ENCODE measurements at regions not wholly inside any gene's neighbourhood (a gene's known extent, or its start where the extent isn't known, plus 50 kb on each side); places are given as distances from the start of the nearest gene placed in this dataset.

DNA sequence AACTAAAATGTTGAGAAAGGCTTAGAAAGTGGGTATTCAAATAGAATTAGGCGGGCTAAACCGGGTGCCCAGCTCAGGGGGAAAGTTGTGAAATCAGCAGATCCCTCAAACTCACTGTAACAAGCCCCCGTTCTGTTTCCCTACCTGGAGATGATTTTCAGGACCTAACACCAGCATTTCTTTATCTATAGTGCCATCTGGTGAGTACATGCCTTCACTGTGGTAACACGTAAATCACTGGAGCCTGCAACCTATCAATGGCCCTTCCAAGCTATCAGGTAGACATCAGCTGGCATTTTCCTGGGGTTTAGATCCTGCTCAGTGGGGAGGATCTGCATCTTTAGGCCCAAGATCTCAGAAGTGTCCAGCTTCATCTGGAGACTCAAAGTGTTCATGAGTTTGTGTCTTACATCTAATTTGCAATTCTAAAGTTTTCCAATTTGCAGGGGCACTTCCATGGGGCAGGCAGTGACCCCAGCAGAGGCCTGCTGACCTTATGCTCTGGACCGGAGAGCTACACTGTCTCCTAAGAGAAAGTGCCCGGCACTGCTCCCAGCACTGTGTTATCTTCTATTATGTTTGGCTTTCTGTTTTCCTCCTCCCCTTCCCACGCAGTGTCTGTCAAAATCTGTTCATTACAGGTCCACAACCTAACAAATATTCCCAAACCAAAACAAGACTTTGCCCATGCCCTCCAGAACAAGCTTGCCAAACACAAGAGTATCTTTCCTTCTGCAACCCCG, 132.5 kb downstream of the LSM5 start:
- no peak for DNase-seq (ENCODE audit: low read depth)
- H3K4me3 ChIP-seq (ENCODE audit: low read depth, low read length) = no peak overlapping the region

DNA sequence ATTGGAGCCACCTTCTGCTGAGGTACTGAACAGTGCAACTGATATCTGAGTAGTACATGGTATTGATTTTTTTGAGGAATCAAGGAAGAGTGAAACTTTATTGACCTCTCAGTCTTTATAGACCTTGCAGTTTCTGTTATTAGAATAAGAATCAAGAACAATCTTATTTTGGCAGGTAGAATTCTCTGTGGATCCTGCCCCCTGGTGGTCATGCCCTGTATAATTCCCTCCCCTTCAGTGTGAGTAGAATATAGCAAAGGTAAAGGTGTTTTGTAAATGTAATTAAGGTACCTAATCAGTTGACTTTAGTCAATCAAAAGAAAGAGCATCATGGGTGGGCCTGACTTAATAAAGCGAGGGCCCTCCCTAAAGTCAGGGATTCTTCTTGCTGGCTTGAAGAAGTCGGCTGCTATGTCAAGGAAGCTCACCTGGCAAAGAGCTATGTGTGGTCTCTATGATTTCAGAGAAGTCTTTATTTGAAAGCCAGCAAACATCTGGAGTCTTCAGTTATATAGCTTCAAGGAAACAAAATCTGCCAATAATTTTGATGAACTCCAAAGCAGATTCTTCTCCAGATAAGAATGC, 142.8 kb downstream of the LSM5 start:
- DNase-seq (ENCODE audit: low read depth) = no peak
- no peak overlapping the region for H3K4me3 ChIP-seq (ENCODE audit: low read depth, low read length)

DNA sequence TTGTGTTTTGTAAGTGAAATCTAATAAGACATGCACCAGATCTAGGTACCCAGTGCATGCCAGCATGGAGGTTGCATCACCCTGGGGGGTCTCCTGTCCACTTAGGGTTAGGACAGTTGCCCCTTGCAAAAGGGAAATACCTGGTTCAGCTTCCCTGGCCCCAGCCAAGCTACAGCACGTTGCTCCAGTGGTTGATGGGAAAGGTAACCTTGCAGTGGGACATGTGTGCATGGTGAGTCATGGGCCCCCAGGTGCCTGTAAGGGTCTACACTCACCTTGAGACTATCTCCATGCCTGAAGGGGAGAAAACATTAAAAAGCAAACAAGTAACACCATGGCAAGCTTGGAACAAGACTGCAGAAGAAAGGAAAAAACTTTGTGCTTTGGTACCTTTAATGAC, 143.9 kb downstream of the LSM5 start:
- no peak overlapping the region for H3K4me3 ChIP-seq (ENCODE audit: low read depth, low read length)
- no peak for DNase-seq (ENCODE audit: low read depth)

DNA sequence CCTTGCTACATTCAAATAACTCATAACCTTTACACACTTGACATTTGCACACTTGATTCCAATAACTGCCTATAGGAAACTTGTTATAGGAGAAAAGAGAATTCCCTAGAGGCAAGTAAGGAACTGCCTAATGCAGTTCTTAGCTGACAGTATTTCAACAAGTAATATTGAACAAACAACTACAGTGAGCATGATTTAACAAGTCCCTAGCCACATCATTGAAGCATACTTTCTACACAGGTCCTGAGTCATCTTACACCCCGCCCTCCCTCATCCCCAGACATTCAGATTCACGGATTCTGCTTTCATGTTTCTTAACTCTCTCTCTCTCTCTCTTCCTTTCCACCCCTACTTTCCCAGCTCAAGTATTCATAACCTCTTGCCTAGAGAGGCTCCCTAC, 153.5 kb downstream of the LSM5 start:
- H3K4me3 ChIP-seq (ENCODE audit: low read depth, low read length) = no peak overlapping the region
- DNase-seq (ENCODE audit: low read depth) = no peak

GRCh38 chr7:32335107-32335506, 155.1 kb downstream of the LSM5 start:
- DNase-seq (ENCODE audit: low read depth) = no peak
- H3K4me3 ChIP-seq (ENCODE audit: low read depth, low read length) = no peak overlapping the region

- no peak for DNase-seq (ENCODE audit: low read depth)
- H3K4me3 ChIP-seq (ENCODE audit: low read depth, low read length) = no peak overlapping the region
Observed at GRCh38 chr7:32330602-32331001, 159.6 kb downstream of the LSM5 start.

- H3K4me3 ChIP-seq (ENCODE audit: low read depth, low read length) = no peak overlapping the region
- no peak for DNase-seq (ENCODE audit: low read depth)
Observed at GRCh38 chr7:32326078-32326477, 164.1 kb downstream of the LSM5 start.

DNA sequence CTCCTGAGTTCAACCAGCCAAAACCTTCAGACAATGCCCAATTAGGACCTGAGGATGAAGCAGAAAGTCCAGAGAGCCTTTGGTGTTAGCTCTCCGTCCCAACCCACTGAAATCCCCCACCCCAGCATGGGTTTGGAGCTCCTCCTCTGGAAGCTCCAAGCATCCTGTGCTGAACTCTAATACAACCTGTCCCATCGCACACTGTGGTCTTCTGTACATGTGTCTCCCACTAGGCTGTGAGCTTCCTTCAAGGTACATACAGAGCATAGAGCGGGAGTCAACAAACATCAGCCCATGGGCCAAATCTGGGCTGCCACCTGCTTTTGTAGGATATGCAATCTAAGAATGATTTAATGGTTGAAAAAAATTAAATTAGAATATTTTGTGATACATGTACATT, 166.5 kb downstream of the LSM5 start:
- H3K4me3 ChIP-seq (ENCODE audit: low read depth, low read length) = no peak overlapping the region
- DNase-seq (ENCODE audit: low read depth) = no peak

DNA sequence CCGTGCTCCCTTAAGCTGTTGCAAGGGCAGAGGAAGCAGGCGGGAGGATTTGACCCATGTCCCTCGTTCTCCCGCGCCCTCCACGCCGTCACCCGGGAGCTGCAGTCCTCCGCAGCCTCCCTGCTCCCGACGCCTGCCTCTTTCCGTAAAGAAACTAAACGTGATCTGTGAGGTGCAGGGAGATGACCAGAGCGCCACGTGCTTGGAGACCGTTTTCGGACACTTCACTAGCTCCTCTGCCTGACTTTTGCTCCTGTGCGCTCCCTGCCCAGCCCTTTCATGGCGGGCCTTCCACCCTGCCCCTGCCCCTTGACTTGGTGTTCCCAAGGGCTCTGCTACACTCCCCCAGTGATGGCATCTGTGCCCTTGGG, 171.2 kb downstream of the LSM5 start:
- DNase-seq (ENCODE audit: low read depth) = no peak

DNA sequence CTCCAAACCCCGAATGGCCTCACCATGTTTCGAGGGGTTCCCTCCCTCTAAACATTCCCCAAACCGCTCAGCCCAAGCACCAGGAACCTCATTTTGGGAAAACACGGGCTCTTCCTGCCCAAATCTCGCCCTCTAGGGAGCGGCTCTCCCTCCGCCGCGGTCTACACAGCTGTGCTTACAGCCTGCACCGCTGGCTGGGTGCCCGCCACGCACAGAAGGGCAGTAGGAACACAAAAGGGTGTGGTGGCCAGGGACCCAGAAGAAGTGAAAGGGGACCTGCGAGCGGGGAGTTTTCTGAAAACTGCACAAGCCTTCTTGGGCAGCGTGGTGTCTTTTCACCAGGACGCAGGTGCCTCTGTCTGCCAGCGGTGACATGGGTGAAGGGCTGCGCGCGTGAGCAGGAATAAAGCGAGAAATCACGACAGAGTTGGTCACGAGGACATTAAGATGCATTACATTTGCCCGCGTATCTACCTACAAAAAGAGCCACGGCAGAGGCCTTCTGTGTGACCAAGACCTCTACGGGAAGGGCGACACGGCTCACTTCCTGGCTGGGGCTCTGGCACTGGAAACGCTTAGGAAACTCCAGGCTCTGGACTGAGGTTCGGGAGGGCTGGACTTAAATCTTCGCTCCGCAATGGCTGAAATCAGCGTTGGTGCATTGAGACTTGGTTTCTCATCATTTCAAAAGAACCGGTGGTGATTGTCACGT, 171.7 kb downstream of the LSM5 start:
- DNase-seq (ENCODE audit: low read depth) = no peak
- H3K4me3 ChIP-seq (ENCODE audit: low read depth, low read length) = no peak overlapping the region

More for the DNA sequence above, 171.2 kb downstream of the LSM5 start:
- H3K4me3 ChIP-seq (ENCODE audit: low read depth, low read length) = no peak overlapping the region

GRCh38 chr7:32316839-32317238, 173.3 kb downstream of the LSM5 start:
- no peak overlapping the region for H3K4me3 ChIP-seq (ENCODE audit: low read depth, low read length)
- no peak for DNase-seq (ENCODE audit: low read depth)

GRCh38 chr7:32314761-32315160, 175.4 kb downstream of the LSM5 start:
- no peak for DNase-seq (ENCODE audit: low read depth)

GRCh38 chr7:32301427-32301826, 188.8 kb downstream of the LSM5 start:
- H3K4me3 ChIP-seq (ENCODE audit: low read depth, low read length) = no peak overlapping the region
- DNase-seq (ENCODE audit: low read depth) = no peak

More at GRCh38 chr7:32314761-32315160, 175.4 kb downstream of the LSM5 start:
- H3K4me3 ChIP-seq (ENCODE audit: low read depth, low read length) = no peak overlapping the region

DNA sequence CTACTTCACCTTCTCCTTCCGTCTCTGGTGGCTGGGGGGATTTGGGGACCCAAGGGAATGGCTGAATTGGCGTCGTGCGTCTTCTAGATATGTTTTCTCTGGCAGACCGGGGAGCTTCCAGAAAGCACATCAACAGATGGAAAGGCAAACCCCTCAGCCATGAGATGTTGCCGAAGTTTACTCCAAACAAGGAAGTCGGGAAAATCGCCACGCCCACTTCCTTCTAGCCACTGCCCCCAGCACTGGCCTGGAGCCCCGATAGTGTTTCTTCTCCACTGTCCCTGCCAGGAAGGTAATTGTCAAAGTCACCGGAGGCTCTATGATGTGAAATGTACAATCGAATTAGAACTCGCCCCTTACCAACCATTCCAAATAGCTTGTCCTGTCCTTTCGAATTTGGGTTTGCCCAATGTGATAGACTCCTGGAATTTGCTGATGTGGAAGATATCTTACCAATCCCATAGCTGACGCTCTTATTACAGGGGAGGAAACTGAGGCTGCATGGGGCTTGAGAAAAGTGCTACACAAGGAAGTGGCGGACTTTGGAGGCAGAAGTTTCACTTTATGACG, 191.0 kb downstream of the LSM5 start:
- no peak for DNase-seq (ENCODE audit: low read depth)
- peak overlapping the region; percentile 41 for H3K4me3 ChIP-seq (ENCODE audit: low read depth, low read length)

- peak overlapping the region; percentile 41 for H3K4me3 ChIP-seq (ENCODE audit: low read depth, low read length)
- no peak for DNase-seq (ENCODE audit: low read depth)
Observed at GRCh38 chr7:32298408-32299132, 191.6 kb downstream of the LSM5 start.

DNA sequence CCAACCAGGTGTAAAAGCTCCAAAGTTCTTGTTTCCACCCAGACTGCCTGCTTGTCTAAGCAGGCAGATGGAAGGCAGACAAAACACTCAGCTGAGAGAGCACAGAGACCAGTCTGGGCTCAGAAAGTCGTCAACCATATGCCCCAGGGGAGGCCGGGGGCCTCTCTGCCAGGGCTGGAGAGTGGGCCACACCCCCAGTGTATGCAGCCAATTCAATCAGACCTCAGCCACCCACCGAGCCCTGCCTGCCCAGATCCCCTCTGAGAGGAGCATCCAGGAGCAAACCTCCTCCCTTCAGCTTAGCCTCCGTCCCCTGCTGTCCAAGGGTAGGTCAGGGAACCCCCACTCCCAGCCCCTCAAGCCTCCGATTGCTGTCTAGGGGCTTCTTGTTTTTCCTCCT, 196.3 kb downstream of the LSM5 start:
- no peak overlapping the region for H3K4me3 ChIP-seq (ENCODE audit: low read depth, low read length)
- no peak for DNase-seq (ENCODE audit: low read depth)

- DNase-seq (ENCODE audit: low read depth) = no peak
- H3K4me3 ChIP-seq (ENCODE audit: low read depth, low read length) = no peak overlapping the region
Observed at GRCh38 chr7:32289651-32290414, 200.3 kb downstream of the LSM5 start.

DNA sequence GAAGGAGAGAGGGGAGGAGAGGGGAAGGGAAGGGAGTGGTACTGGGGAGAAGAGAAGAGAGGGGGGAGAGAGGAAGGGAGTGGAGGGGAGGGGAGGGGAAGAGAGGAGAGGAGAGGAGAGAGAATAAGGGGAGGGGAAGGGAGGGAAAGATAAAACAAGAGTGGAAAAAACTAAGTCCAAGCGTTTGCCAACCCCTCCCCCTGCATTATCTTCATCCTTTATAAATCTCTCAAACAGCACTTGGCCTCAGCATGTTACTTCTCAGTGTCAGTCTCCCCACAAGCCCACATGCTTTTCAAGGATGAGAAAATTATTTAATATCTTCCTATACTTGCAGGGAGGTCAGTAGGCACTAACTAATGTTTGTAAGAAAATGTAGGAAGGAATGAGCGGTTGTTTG, 204.5 kb downstream of the LSM5 start:
- H3K4me3 ChIP-seq (ENCODE audit: low read depth, low read length) = no peak overlapping the region
- no peak for DNase-seq (ENCODE audit: low read depth)

DNA sequence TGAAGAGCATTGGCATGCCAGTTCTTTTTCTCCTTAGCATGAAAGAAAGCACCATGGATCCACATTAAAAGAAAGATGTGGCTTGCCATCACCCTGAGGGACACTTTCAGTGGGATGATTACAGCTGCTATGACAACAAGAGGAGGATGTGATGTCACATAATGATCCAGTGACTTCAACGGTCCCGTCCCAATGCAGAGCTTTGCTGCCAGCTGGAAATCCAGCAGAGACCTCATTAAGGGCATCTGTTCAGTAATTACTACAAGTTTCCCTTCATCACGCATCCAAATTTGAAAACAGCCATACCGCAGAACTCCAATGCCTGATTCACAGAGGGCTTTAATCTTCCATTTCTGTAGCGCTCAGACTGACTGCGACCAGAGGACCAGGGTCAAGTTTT, 206.6 kb downstream of the LSM5 start:
- no peak for DNase-seq (ENCODE audit: low read depth)

More for the DNA sequence above, 206.6 kb downstream of the LSM5 start:
- H3K4me3 ChIP-seq (ENCODE audit: low read depth, low read length) = no peak overlapping the region
